ENCODE measurements at regions not wholly inside any gene's neighbourhood (a gene's known extent, or its start where the extent isn't known, plus 50 kb on each side); places are given as distances from the start of the nearest gene placed in this dataset.

DNA sequence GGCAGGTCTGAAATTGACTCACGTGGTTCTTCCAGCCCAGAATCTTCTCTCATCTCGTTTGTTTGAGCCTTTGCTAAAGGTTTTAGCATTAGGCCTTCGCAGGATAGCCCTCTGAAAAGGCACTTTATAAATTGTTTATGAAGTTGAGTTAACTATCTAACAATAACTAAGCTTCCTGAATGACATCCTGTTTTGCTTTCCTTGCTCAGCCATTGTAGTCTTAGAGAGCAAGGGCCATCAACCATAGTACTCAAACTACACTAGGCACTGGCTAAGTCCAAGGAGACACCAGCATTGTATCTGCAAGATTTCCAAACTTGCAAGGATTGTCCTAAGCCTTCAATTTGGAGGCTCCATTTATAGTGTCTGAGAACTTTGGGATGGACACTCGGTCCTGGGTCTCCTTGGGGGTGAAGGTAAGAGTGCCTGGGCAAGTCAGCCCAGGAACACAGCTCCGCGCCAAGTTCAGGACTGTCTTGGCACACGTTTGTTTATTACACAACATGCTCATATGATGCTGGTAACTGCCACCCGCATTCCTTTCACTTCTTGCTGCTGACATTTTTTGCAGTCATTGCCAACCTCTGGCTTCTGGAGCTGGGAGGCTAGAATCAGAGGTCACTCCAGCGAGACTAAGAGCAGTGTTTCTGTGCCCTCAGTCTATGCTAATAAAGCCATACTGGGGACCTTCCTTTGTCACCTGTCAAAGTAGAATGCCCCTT, 151.1 kb downstream of the ESM1 start:
- Histone ChIP-seq H3K4me1 (ENCODE audit: insufficient read depth, low read length) (no peaks in the 10 kb centered on the region), H3K4me2 (ENCODE audit: low read length) (no peak overlapping the region), H2AFZ (ENCODE audit: low read length) (no peak overlapping the region), H3K9me2 (replicated peaks; ENCODE audit: low read length) (no peaks in the 10 kb centered on the region), H3K4me3 (ENCODE audit: low read length) (no peak overlapping the region), H4K20me1 (ENCODE audit: low read length) (no peaks in the 10 kb centered on the region), H3K9ac (ENCODE audit: low read length) (no peak overlapping the region), H3K27ac (ENCODE audit: low read length) (no peak overlapping the region), H3K36me3 (ENCODE audit: low read depth, low read length) (no peaks in the 10 kb centered on the region), H3K9me3 (ENCODE audit: low read length) (no peaks in the 10 kb centered on the region), H3K27me3 (ENCODE audit: low read length) (no peaks in the 10 kb centered on the region), H3K79me2 (ENCODE audit: low read length) (no peaks in the 10 kb centered on the region), H3F3A (ENCODE audit: low read length, unreplicated experiment) (no peaks in the 10 kb centered on the region)
- ChIA-PET POLR2A (ENCODE audit: unreplicated experiment) (no interaction called here), CTCF (no interaction called here)
- no TSS peak for BruUV-seq (replicated peaks)
- TF ChIP-seq, protein P1, sequence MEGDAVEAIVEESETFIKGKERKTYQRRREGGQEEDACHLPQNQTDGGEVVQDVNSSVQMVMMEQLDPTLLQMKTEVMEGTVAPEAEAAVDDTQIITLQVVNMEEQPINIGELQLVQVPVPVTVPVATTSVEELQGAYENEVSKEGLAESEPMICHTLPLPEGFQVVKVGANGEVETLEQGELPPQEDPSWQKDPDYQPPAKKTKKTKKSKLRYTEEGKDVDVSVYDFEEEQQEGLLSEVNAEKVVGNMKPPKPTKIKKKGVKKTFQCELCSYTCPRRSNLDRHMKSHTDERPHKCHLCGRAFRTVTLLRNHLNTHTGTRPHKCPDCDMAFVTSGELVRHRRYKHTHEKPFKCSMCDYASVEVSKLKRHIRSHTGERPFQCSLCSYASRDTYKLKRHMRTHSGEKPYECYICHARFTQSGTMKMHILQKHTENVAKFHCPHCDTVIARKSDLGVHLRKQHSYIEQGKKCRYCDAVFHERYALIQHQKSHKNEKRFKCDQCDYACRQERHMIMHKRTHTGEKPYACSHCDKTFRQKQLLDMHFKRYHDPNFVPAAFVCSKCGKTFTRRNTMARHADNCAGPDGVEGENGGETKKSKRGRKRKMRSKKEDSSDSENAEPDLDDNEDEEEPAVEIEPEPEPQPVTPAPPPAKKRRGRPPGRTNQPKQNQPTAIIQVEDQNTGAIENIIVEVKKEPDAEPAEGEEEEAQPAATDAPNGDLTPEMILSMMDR (conservative IDR thresholded peaks at IDR 0.05; ENCODE audit: low read depth, low read length): no peak
- TF ChIP-seq EZH2phosphoT487 (IDR thresholded peaks at IDR 0.05; ENCODE audit: borderline replicate concordance, low read length): no peak
- no peak for TF ChIP-seq EZH2 (IDR thresholded peaks at IDR 0.05; ENCODE audit: low read length, unreplicated experiment)
- ATAC-seq (no peak), DNase-seq (no peak)
- intact Hi-C loops (cut with micrococcal nuclease): no loop called here

DNA sequence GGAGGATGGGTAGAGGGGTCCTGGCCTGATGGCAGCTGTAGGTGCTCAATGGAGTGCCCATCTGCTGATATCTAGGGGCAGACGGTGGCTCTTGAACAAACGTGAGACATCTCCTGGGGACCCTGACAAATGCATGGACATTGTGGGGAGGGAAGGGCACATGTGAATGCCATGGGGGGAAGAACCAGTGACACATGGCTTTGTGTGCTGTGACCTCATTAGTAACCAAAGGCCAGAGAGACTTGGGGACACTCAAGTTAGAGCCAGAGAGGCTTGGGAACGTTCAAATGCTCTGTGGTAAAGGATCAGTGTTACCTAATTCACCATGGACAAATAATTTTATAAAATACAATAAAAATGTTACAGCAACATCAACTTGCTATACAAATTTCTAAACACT, 151.8 kb downstream of the ESM1 start:
- ATAC-seq: no peak
- no peaks in the 10 kb centered on the region for H3K36me3 ChIP-seq (ENCODE audit: low read depth, low read length)
- H3K4me2 ChIP-seq (ENCODE audit: low read length): no peak overlapping the region
- intact Hi-C loops (cut with micrococcal nuclease): no loop called here
- no peak overlapping the region for H3K4me3 ChIP-seq (ENCODE audit: low read length)
- no peak overlapping the region for H2AFZ ChIP-seq (ENCODE audit: low read length)
- H3K9me3 ChIP-seq (ENCODE audit: low read length): no peaks in the 10 kb centered on the region
- POLR2A ChIA-PET (ENCODE audit: unreplicated experiment): no interaction called here
- no peak overlapping the region for H3K9ac ChIP-seq (ENCODE audit: low read length)
- no TSS peak for BruUV-seq (replicated peaks)
- no peak overlapping the region for H3K27ac ChIP-seq (ENCODE audit: low read length)
- CTCF ChIA-PET: no interaction called here
- no peak for DNase-seq
- H3F3A ChIP-seq (ENCODE audit: low read length, unreplicated experiment): no peaks in the 10 kb centered on the region
- H3K4me1 ChIP-seq (ENCODE audit: insufficient read depth, low read length): no peaks in the 10 kb centered on the region
- H3K79me2 ChIP-seq (ENCODE audit: low read length): no peaks in the 10 kb centered on the region
- H3K27me3 ChIP-seq (ENCODE audit: low read length): no peaks in the 10 kb centered on the region
- no peaks in the 10 kb centered on the region for H4K20me1 ChIP-seq (ENCODE audit: low read length)
- H3K9me2 ChIP-seq (replicated peaks; ENCODE audit: low read length): no peaks in the 10 kb centered on the region
- TF ChIP-seq, protein P1 (conservative IDR thresholded peaks at IDR 0.05; ENCODE audit: low read depth, low read length): no peak
- TF ChIP-seq EZH2phosphoT487 (IDR thresholded peaks at IDR 0.05; ENCODE audit: borderline replicate concordance, low read length): no peak
- no peak for TF ChIP-seq EZH2 (IDR thresholded peaks at IDR 0.05; ENCODE audit: low read length, unreplicated experiment)

DNA sequence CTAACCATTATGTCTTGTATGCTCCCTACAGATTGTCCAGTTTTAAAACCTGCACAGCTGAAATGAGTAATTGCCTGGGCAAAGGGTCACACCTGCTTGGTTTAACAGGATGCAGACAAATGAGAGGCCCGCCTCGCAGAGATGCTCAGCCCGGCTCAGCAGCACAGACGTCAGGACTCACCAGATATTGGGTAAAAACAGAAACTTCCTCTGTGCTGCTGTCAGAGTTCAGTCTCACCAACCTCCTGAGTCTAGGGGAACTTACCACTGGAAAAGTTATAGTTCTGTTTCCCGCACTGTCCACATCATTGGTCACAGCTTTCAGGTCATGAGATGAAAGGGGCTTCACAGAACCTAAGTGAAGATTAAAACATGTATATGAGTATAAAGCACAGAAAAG, 152.5 kb downstream of the ESM1 start:
- Histone ChIP-seq H3K36me3 (ENCODE audit: low read depth, low read length) (no peaks in the 10 kb centered on the region), H3K4me2 (ENCODE audit: low read length) (no peak overlapping the region), H3K9me3 (ENCODE audit: low read length) (no peaks in the 10 kb centered on the region), H3K9me2 (replicated peaks; ENCODE audit: low read length) (no peaks in the 10 kb centered on the region), H2AFZ (ENCODE audit: low read length) (no peak overlapping the region), H3K27me3 (ENCODE audit: low read length) (no peaks in the 10 kb centered on the region), H3K4me1 (ENCODE audit: insufficient read depth, low read length) (no peaks in the 10 kb centered on the region), H3K27ac (ENCODE audit: low read length) (no peak overlapping the region), H3F3A (ENCODE audit: low read length, unreplicated experiment) (no peaks in the 10 kb centered on the region), H3K79me2 (ENCODE audit: low read length) (no peaks in the 10 kb centered on the region), H4K20me1 (ENCODE audit: low read length) (no peaks in the 10 kb centered on the region), H3K9ac (ENCODE audit: low read length) (no peak overlapping the region), H3K4me3 (ENCODE audit: low read length) (no peak overlapping the region)
- TF ChIP-seq EZH2phosphoT487 (IDR thresholded peaks at IDR 0.05; ENCODE audit: borderline replicate concordance, low read length): no peak
- TF ChIP-seq, protein P1 (conservative IDR thresholded peaks at IDR 0.05; ENCODE audit: low read depth, low read length): no peak
- no peak for TF ChIP-seq EZH2 (IDR thresholded peaks at IDR 0.05; ENCODE audit: low read length, unreplicated experiment)
- BruUV-seq (replicated peaks): no TSS peak
- DNase-seq (no peak), ATAC-seq (no peak)
- intact Hi-C loops (cut with micrococcal nuclease): no loop called here
- POLR2A ChIA-PET (ENCODE audit: unreplicated experiment): no interaction called here
- CTCF ChIA-PET: no interaction called here
